ENCODE measurements at regions not wholly inside any gene's neighbourhood (a gene's known extent, or its start where the extent isn't known, plus 50 kb on each side); places are given as distances from the start of the nearest gene placed in this dataset.

- no peak overlapping the region for H3K27ac ChIP-seq (ENCODE audit: low read length in 2 of 2)
- H3K4me3 ChIP-seq (ENCODE audit: control extremely low read depth in 1 of 5, extremely low read depth in 1 of 5, insufficient read depth in 1 of 5, low read depth in 2 of 5, low read length in 4 of 5), result no peak overlapping the region
- H3K9me3 ChIP-seq (ENCODE audit: control extremely low read depth in 1 of 3, control insufficient read depth in 2 of 3, insufficient read depth in 1 of 3, low read length in 2 of 3), result peaks cover 0 to 2% (median 0%) of the 10 kb centered on the region in 3 donors
- H3K4me2 ChIP-seq (replicated peaks; ENCODE audit: low read depth, low read length, poor library complexity, severe bottlenecking), result no peak overlapping the region
- WGBS (ENCODE audit: insufficient coverage), result no CpG with 5 or more reads among the region's 3 CpGs
- H3K4me1 ChIP-seq (ENCODE audit: control insufficient read depth in 2 of 2, insufficient read depth in 2 of 2, low read length in 2 of 2), result no peaks in the 10 kb centered on the region
- no peaks in the 10 kb centered on the region for H3K79me2 ChIP-seq (ENCODE audit: control insufficient read depth, insufficient read depth, low read length)
- H3K9me3 Mint-ChIP-seq (ENCODE audit: insufficient read depth), result peaks cover 2% of the 10 kb centered on the region
- H3K9ac ChIP-seq (ENCODE audit: low read length), result no peak overlapping the region
- TF ChIP-seq, protein P1, sequence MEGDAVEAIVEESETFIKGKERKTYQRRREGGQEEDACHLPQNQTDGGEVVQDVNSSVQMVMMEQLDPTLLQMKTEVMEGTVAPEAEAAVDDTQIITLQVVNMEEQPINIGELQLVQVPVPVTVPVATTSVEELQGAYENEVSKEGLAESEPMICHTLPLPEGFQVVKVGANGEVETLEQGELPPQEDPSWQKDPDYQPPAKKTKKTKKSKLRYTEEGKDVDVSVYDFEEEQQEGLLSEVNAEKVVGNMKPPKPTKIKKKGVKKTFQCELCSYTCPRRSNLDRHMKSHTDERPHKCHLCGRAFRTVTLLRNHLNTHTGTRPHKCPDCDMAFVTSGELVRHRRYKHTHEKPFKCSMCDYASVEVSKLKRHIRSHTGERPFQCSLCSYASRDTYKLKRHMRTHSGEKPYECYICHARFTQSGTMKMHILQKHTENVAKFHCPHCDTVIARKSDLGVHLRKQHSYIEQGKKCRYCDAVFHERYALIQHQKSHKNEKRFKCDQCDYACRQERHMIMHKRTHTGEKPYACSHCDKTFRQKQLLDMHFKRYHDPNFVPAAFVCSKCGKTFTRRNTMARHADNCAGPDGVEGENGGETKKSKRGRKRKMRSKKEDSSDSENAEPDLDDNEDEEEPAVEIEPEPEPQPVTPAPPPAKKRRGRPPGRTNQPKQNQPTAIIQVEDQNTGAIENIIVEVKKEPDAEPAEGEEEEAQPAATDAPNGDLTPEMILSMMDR (IDR thresholded peaks at IDR 0.05), result no peak
- no peak for TF ChIP-seq EZH2 (IDR thresholded peaks at IDR 0.05; ENCODE audit: borderline replicate concordance, insufficient read depth, low read depth, low read length, poor library complexity, severe bottlenecking)
- no peaks in the 10 kb centered on the region for H3K27me3 Mint-ChIP-seq
- H3K27me3 ChIP-seq (replicated peaks in 1 of 4; ENCODE audit: control extremely low read depth in 1 of 4, control insufficient read depth in 3 of 4, insufficient read depth in 4 of 4, low read length in 3 of 4), result no peaks in the 10 kb centered on the region
- no peak overlapping the region for H3K27ac Mint-ChIP-seq
- H3K36me3 ChIP-seq (replicated peaks in 1 of 2; ENCODE audit: control extremely low read depth in 1 of 2, control insufficient read depth in 1 of 2, extremely low read depth in 1 of 2, insufficient read depth in 2 of 2, low read length in 1 of 2), result no peaks in the 10 kb centered on the region
- no peak for ATAC-seq (ENCODE audit: low read depth)
- H3K4me3 Mint-ChIP-seq, result no peak overlapping the region
- ChIA-PET POLR2A (no interaction called here), CTCF (no interaction called here)
- no peaks in the 10 kb centered on the region for H4K20me1 ChIP-seq (ENCODE audit: control insufficient read depth, insufficient read depth, low read length, poor library complexity, severe bottlenecking)
- no peaks in the 10 kb centered on the region for H3K4me1 Mint-ChIP-seq
- H2AFZ ChIP-seq (ENCODE audit: insufficient read depth, low read depth, low read length, poor library complexity, severe bottlenecking), result no peak overlapping the region
- intact Hi-C loops (cut with micrococcal nuclease), result no loop called here
- no peak for DNase-seq
Observed at GRCh38 chr12:83629931-83630330, 943.2 kb downstream of the TMTC2 start.

- no peak for ATAC-seq (ENCODE audit: low read depth)
Observed at GRCh38 chr12:83622205-83622604, 935.5 kb downstream of the TMTC2 start.

More at GRCh38 chr12:83622205-83622604, 935.5 kb downstream of the TMTC2 start:
- no peak overlapping the region for H2AFZ ChIP-seq (ENCODE audit: insufficient read depth, low read depth, low read length, poor library complexity, severe bottlenecking)
- WGBS (ENCODE audit: insufficient coverage), result no CpG with 5 or more reads among the region's 1 CpG
- Mint-ChIP-seq H3K4me3 (no peak overlapping the region), H3K27ac (no peak overlapping the region), H3K4me1 (no peaks in the 10 kb centered on the region), H3K27me3 (no peaks in the 10 kb centered on the region), H3K9me3 (ENCODE audit: insufficient read depth) (peaks cover 2% of the 10 kb centered on the region)
- H3K27me3 ChIP-seq (replicated peaks in 1 of 4; ENCODE audit: control extremely low read depth in 1 of 4, control insufficient read depth in 3 of 4, insufficient read depth in 4 of 4, low read length in 3 of 4), result no peaks in the 10 kb centered on the region
- no peak overlapping the region for H3K4me3 ChIP-seq (ENCODE audit: control extremely low read depth in 1 of 5, extremely low read depth in 1 of 5, insufficient read depth in 1 of 5, low read depth in 2 of 5, low read length in 4 of 5)
- no peaks in the 10 kb centered on the region for H3K36me3 ChIP-seq (replicated peaks in 1 of 2; ENCODE audit: control extremely low read depth in 1 of 2, control insufficient read depth in 1 of 2, extremely low read depth in 1 of 2, insufficient read depth in 2 of 2, low read length in 1 of 2)
- no peaks in the 10 kb centered on the region for H3K4me1 ChIP-seq (ENCODE audit: control insufficient read depth in 2 of 2, insufficient read depth in 2 of 2, low read length in 2 of 2)
- H4K20me1 ChIP-seq (ENCODE audit: control insufficient read depth, insufficient read depth, low read length, poor library complexity, severe bottlenecking), result no peaks in the 10 kb centered on the region
- H3K79me2 ChIP-seq (ENCODE audit: control insufficient read depth, insufficient read depth, low read length), result no peaks in the 10 kb centered on the region
- H3K27ac ChIP-seq (ENCODE audit: low read length in 2 of 2), result no peak overlapping the region
- no peak overlapping the region for H3K9ac ChIP-seq (ENCODE audit: low read length)
- ChIA-PET CTCF (no interaction called here), POLR2A (no interaction called here)
- TF ChIP-seq, protein P1 (IDR thresholded peaks at IDR 0.05), result no peak
- no peak for TF ChIP-seq EZH2 (IDR thresholded peaks at IDR 0.05; ENCODE audit: borderline replicate concordance, insufficient read depth, low read depth, low read length, poor library complexity, severe bottlenecking)
- no peak for DNase-seq
- H3K4me2 ChIP-seq (replicated peaks; ENCODE audit: low read depth, low read length, poor library complexity, severe bottlenecking), result no peak overlapping the region
- intact Hi-C loops (cut with micrococcal nuclease), result no loop called here
- no peaks in the 10 kb centered on the region for H3K9me3 ChIP-seq (ENCODE audit: control extremely low read depth in 1 of 3, control insufficient read depth in 2 of 3, insufficient read depth in 1 of 3, low read length in 2 of 3)

Data from B cell (primary cell).